HCT116 (cell line): ENCODE measurements at regions not wholly inside any gene's neighbourhood (a gene's known extent, or its start where the extent isn't known, plus 50 kb on each side); places are given as distances from the start of the nearest gene placed in this dataset.

Experiments used
- ATAC-seq: fragments of 200-7000 bp; cut with Tn5 transposase; 2 replicates; pipeline ENCODE4 v1.9.1; 2020; ENCODE audit warnings: mild to moderate bottlenecking, moderate library complexity
- BruUV-seq: library from RNA; stranded (reverse); fragments of 400-500 nt; replicated peaks from 2 replicates; lab custom pipeline; 2021; lab: Mats Ljungman, UMichigan
- CTCF ChIA-PET: fragments of 300-600 bp; sonication (Branson Sonifier 250); formaldehyde crosslinking; loops from one replicate; lab custom pipeline; 2021; ENCODE audit warnings: antibody characterized with exemption; lab: Charles Lee
- POLR2A ChIA-PET: fragments of 300-600, 350-600 bp; sonication (Branson Sonifier 250); formaldehyde crosslinking; loops from one replicate; lab custom pipeline; 2021; ENCODE audit warnings: antibody characterized with exemption; lab: Charles Lee
- RAD21 ChIA-PET, 2 experiments: fragments of 300-600 bp; sonication (Branson Sonifier 250); formaldehyde crosslinking; loops; one replicate each; lab custom pipeline; 2023; ENCODE audit warnings: low total read pairs in 2 of 2; ENCODE audit not compliant: uncharacterized antibody in 2 of 2, unreplicated experiment in 2 of 2, low non-redundant PET in 1 of 2; lab: Charles Lee
- DNase-seq: peaks from one replicate; pipeline ENCODE4 v3.0.0-alpha.2; 2010; ENCODE audit warnings: low read depth, low spot score
- H2AFZ ChIP-seq: fragments of 200-600 bp; shearing (Covaris generic), sonication (generic); 2 replicates; pipeline ENCODE4 v1.6.1; 2017; ENCODE audit warnings: low read depth, mixed run types, mixed read lengths, antibody characterized with exemption, low read length; ENCODE audit not compliant: poor library complexity, severe bottlenecking
- H3K27ac ChIP-seq: 2 replicates; pipeline ENCODE4 v1.5.1; 2012; ENCODE audit warnings: low read depth, low read length
- H3K27me3 ChIP-seq: fragments of 200-600 bp; sonication (generic); 2 replicates; pipeline ENCODE4 v1.6.1; 2016; ENCODE audit warnings: mixed run types, low read length, mixed read lengths; ENCODE audit not compliant: insufficient read depth
- H3K36me3 ChIP-seq, 2 experiments: fragments of 200-500 bp in 1 of 2; fragments of 200-600 bp in 1 of 2; sonication (Bioruptor generic) in 1 of 2; sonication (generic) in 1 of 2; 2 replicates each; pipeline versions ENCODE4 v1.5.1 to v1.6.1; 2014 to 2016; ENCODE audit warnings: low read length in 2 of 2, inconsistent platforms in 1 of 2, mixed read lengths in 1 of 2, mixed run types in 1 of 2; ENCODE audit not compliant: insufficient read depth in 2 of 2, control insufficient read depth in 1 of 2
- H3K4me1 ChIP-seq, 2 experiments: fragments of 200-600 bp in 1 of 2; sonication (generic) in 1 of 2; 2 replicates each; pipeline versions ENCODE4 v1.5.1 to v1.6.1; 2012 to 2017; ENCODE audit warnings: low read length in 2 of 2, inconsistent platforms in 1 of 2, mild to moderate bottlenecking in 1 of 2, mixed read lengths in 1 of 2, mixed run types in 1 of 2, moderate library complexity in 1 of 2; ENCODE audit not compliant: insufficient read depth in 2 of 2, control insufficient read depth in 1 of 2
- H3K4me2 ChIP-seq: fragments of 200-600 bp; sonication (generic); 2 replicates; pipeline ENCODE4 v1.6.1; 2017; ENCODE audit warnings: mixed run types, low read length, mixed read lengths
- H3K4me3 ChIP-seq, 2 experiments: fragments of 200-600 bp in 1 of 2; sonication (generic) in 1 of 2; replicated peaks in 1 of 2; 2 replicates each; pipeline ENCODE4 v1.5.1; 2011 to 2016; ENCODE audit warnings: low read length in 2 of 2, control low read depth in 1 of 2, low read depth in 1 of 2, mild to moderate bottlenecking in 1 of 2, mixed read lengths in 1 of 2, mixed run types in 1 of 2
- H3K79me2 ChIP-seq: fragments of 200-600 bp; sonication (generic); 2 replicates; pipeline ENCODE4 v1.6.1; 2017; ENCODE audit warnings: mild to moderate bottlenecking, mixed run types, low read length, moderate library complexity, mixed read lengths; ENCODE audit not compliant: insufficient read depth
- H3K9ac ChIP-seq: fragments of 200-600 bp; sonication (generic); 2 replicates; pipeline ENCODE4 v1.6.1; 2016; ENCODE audit warnings: low read length, mixed read lengths
- H3K9me2 ChIP-seq: fragments of 200-600 bp; sonication (generic), shearing (Covaris generic); 2 replicates; pipeline ENCODE4 v1.6.1; 2017; ENCODE audit warnings: mixed run types, mild to moderate bottlenecking, moderate library complexity; ENCODE audit not compliant: insufficient read depth
- H3K9me3 ChIP-seq, 2 experiments: fragments of 200-500 bp in 1 of 2; fragments of 200-600 bp in 1 of 2; sonication (Bioruptor generic) in 1 of 2; sonication (generic) in 1 of 2; 2 replicates each; pipeline ENCODE4 v1.6.1; 2014 to 2017; ENCODE audit warnings: low read length in 2 of 2, mixed read lengths in 2 of 2, inconsistent platforms in 1 of 2, low read depth in 1 of 2, mild to moderate bottlenecking in 1 of 2, mixed run types in 1 of 2, moderate library complexity in 1 of 2; ENCODE audit not compliant: control insufficient read depth in 1 of 2, insufficient read depth in 1 of 2
- H4K20me1 ChIP-seq: fragments of 200-600 bp; sonication (generic), shearing (Covaris generic); 2 replicates; pipeline ENCODE4 v1.6.1; 2017; ENCODE audit warnings: mixed run types, mild to moderate bottlenecking, moderate library complexity; ENCODE audit not compliant: insufficient read depth
- CBX3 ChIP-seq: IDR thresholded peaks from 2 replicates; pipeline ENCODE4 v1.6.1; 2012; ENCODE audit warnings: low read depth
- CEBPB ChIP-seq: IDR thresholded peaks from 2 replicates; pipeline ENCODE4 v1.6.1; 2012; ENCODE audit warnings: low read depth
- EGR1 ChIP-seq: IDR thresholded peaks from 2 replicates; pipeline ENCODE4 v1.6.1; 2012; ENCODE audit warnings: low read depth
- ELF1 ChIP-seq: IDR thresholded peaks from 2 replicates; pipeline ENCODE4 v1.6.1; 2012; ENCODE audit warnings: low read depth, borderline replicate concordance
- EZH2 ChIP-seq: fragments of 200-600 bp; sonication (generic); IDR thresholded peaks from 2 replicates; pipeline ENCODE4 v1.6.1; 2017; ENCODE audit warnings: antibody characterized with exemption, mixed run types
- EZH2phosphoT487 ChIP-seq: fragments of 200-600 bp; IDR thresholded peaks from 2 replicates; pipeline ENCODE4 v1.6.1; 2018; ENCODE audit warnings: antibody characterized with exemption, borderline replicate concordance
- MAX ChIP-seq: IDR thresholded peaks from 2 replicates; pipeline ENCODE4 v1.6.1; 2012
- POLR2A ChIP-seq: IDR thresholded peaks from 2 replicates; pipeline ENCODE4 v1.7.0; 2011; ENCODE audit warnings: borderline replicate concordance; ENCODE audit not compliant: insufficient read depth, insufficient read length; ENCODE audit errors: extremely low read depth
- POLR2AphosphoS5 ChIP-seq: IDR thresholded peaks from 2 replicates; pipeline ENCODE4 v1.6.1; 2011; ENCODE audit warnings: mild to moderate bottlenecking, low read depth, low read length, moderate library complexity
- RAD21 ChIP-seq: IDR thresholded peaks from 2 replicates; pipeline ENCODE4 v1.6.1; 2012; ENCODE audit warnings: low read depth, mild to moderate bottlenecking
- SIN3A ChIP-seq: IDR thresholded peaks from 2 replicates; pipeline ENCODE4 v1.6.1; 2012; ENCODE audit warnings: low read depth
- SP1 ChIP-seq: IDR thresholded peaks from 2 replicates; pipeline ENCODE4 v1.6.1; 2012; ENCODE audit warnings: low read depth
- YY1 ChIP-seq: IDR thresholded peaks from 2 replicates; pipeline ENCODE4 v1.6.1; 2011; ENCODE audit warnings: low read length, low read depth, moderate library complexity, mild to moderate bottlenecking; ENCODE audit not compliant: insufficient replicate concordance; ENCODE audit errors: extremely low read depth
- intact Hi-C: fragments of 100-400 bp; cut with micrococcal nuclease; formaldehyde crosslinking; loops from 2 replicates; pipeline ENCODE4 v1.10.0; 2022
- TF ChIP-seq, protein P1 (sequence below): IDR thresholded peaks from 2 replicates; pipeline ENCODE4 v1.6.1; 2012; ENCODE audit warnings: low read depth

DNA sequence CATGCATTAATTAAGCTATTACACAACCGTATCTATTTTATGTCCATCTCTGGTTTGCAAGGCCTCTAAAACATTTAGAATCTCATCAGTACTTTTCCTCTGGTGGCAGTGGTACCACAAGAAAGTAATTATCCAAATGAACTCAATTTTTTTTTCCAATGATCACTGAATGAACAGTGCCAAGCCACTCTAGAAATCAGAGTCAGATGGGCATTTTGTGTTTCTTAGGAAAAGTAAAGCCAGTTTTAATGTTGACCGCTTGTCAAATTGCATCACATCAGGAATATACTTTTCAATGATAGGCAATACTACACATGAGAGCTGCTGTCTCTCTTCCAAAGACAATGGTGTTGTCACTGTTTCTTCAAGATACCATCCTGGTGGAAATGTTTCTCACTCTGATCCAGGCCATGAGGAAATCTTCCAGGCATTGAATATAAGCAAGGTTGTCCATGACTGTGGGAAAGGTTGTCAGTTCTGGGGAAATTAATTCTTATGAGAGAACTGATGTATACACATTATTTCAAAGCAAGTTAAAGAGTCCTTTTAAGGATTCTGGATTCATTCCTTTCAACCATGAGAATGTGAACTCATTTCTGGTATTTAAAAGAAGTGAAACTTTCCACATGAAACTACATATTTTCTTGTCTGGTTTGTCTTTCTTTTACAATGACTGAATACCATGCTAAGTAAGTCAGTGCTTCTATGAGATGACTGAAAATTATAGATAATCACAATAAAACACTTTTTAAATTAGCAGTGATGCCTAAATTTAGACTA, 108.8 kb upstream of the TCF21 start:
- POLR2A ChIA-PET, result no interaction called here
- DNase-seq (no peak), ATAC-seq (no peak)
- H3K9ac ChIP-seq, result no peak overlapping the region
- no peak overlapping the region for H3K27ac ChIP-seq
- intact Hi-C loops, result no loop called here
- H3K9me2 ChIP-seq, result no peaks in the 10 kb centered on the region
- H3K4me3 ChIP-seq, result no peak overlapping the region
- no peaks in the 10 kb centered on the region for H3K27me3 ChIP-seq
- H2AFZ ChIP-seq, result no peak overlapping the region
- no peaks in the 10 kb centered on the region for H3K4me1 ChIP-seq
- H3K79me2 ChIP-seq, result no peaks in the 10 kb centered on the region
- no peaks in the 10 kb centered on the region for H3K36me3 ChIP-seq
- H3K4me2 ChIP-seq, result no peak overlapping the region
- BruUV-seq, result no TSS peak
- CTCF ChIA-PET, result no interaction called here
- H3K9me3 ChIP-seq, result no peaks in the 10 kb centered on the region
- RAD21 ChIA-PET, result no interaction called here
- no peaks in the 10 kb centered on the region for H4K20me1 ChIP-seq
- TF ChIP-seq MAX (no peak), POLR2AphosphoS5 (no peak), YY1 (no peak), SIN3A (no peak), EGR1 (no peak), EZH2phosphoT487 (no peak), RAD21 (no peak), POLR2A (no peak), CBX3 (no peak), EZH2 (no peak), ELF1 (no peak), CEBPB (no peak), SP1 (no peak)
- TF ChIP-seq, protein P1, sequence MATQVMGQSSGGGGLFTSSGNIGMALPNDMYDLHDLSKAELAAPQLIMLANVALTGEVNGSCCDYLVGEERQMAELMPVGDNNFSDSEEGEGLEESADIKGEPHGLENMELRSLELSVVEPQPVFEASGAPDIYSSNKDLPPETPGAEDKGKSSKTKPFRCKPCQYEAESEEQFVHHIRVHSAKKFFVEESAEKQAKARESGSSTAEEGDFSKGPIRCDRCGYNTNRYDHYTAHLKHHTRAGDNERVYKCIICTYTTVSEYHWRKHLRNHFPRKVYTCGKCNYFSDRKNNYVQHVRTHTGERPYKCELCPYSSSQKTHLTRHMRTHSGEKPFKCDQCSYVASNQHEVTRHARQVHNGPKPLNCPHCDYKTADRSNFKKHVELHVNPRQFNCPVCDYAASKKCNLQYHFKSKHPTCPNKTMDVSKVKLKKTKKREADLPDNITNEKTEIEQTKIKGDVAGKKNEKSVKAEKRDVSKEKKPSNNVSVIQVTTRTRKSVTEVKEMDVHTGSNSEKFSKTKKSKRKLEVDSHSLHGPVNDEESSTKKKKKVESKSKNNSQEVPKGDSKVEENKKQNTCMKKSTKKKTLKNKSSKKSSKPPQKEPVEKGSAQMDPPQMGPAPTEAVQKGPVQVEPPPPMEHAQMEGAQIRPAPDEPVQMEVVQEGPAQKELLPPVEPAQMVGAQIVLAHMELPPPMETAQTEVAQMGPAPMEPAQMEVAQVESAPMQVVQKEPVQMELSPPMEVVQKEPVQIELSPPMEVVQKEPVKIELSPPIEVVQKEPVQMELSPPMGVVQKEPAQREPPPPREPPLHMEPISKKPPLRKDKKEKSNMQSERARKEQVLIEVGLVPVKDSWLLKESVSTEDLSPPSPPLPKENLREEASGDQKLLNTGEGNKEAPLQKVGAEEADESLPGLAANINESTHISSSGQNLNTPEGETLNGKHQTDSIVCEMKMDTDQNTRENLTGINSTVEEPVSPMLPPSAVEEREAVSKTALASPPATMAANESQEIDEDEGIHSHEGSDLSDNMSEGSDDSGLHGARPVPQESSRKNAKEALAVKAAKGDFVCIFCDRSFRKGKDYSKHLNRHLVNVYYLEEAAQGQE, result no peak
